GM18508 (cell line): ENCODE measurements at regions not wholly inside any gene's neighbourhood (a gene's known extent, or its start where the extent isn't known, plus 50 kb on each side); places are given as distances from the start of the nearest gene placed in this dataset.
A peak's percentile ranks its signal among the peaks of the same experiment; 100 is the strongest.

Experiments
- ATAC-seq: cut with Tn5 transposase; IDR thresholded peaks from one replicate; pipeline ENCODE4 v1.9.1; 2021; ENCODE audit warnings: moderate number of reproducible peaks; ENCODE audit not compliant: insufficient read depth, unreplicated experiment

DNA sequence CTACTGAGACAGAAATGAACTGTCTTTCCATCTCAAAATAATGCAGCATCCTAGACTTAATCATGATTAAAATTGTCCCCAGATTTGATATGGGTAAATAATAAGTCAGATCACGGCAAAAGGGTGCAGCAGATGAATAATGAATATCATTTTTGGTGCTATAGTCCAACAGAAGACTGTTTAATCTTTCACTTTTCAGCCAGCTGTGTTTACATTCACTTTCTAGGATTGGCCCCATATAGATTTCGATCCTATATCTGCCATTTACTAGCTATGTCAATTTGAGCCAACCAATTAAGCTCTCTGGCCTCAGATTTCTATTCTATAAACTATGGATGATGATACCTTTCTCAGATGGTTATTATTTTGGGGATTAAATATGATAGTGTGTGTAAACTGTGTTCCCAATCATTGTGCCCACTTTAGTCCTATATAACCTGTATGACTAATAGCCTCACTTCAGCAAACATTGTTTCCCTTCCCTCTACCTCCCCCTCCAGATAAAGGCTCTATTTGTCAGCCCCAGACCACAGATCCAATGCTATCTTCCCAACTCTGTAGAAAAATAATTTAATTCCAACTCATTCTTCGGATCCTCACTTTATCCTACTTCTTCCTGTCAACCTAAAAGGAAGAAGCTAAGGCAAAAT lies 53.6 kb upstream of the NT5E start:
- ATAC-seq: no peak

DNA sequence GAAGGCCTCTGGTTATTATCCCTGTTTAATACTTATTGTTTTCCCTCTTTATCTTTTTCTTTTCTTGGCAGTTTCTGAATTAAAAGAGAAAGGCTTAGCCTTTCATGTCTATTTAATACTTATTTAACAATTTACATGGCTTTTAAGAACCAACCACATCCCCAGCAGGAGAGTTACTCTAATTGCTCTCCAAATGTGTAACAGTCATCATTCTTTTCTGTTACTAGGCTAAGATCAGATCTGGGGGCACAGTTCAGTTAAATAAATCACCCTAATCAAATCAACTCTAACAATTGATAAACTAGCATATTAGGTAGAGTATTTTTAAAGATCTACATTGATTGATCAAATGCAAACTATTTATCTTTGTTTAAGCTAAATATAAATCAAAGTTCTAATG lies 54.1 kb upstream of the NT5E start:
- no peak for ATAC-seq

DNA sequence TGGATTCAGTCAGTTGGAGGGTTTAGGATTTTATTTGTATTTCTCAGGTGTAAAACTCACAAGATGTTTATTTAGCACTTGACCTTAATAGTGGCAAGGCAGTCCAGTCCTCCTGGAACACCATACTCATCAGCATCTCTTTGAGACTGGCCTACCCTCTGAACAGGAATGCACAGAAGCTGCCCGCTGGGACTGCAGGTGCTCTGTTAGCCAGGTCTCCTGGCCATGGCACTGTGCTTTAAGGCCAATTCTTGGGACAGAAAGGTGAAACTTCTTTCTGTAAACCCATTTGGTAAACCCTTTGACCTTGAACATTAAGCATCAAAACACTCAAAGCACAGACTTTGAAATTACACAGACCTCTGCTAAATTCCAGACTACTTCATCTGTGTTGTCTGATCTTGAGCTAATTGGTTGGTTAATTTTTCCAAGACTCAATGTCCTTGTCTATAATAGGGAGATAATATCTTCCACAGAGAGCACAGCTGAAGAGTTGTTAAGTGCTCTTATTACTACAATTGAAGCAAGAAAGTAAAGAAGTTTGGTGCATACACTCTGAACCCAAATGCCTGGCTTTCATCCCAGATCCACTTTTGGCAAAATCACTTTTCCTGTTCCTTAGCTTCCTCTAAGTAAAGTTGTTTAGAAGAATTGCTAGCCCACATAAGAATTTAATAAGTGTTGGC lies 54.9 kb upstream of the NT5E start:
- no peak for ATAC-seq

DNA sequence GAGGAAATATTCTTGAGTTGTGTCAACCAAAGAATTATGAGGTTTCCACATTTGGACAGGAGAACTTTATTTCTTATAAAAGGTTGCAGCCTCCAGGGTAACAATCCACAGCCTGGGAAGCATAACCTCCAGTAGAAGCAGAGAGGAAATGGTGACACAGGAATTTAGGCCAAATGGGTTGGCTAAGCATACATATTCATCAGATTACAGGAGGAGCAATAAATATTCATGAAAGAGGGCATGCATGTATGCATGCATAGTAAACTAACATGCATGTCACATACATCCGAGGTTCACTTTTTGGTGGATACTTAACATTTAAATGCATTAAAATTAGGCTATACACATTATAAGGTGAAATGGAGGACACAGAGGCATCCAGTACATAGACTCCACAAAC lies 55.7 kb upstream of the NT5E start:
- no peak for ATAC-seq

DNA sequence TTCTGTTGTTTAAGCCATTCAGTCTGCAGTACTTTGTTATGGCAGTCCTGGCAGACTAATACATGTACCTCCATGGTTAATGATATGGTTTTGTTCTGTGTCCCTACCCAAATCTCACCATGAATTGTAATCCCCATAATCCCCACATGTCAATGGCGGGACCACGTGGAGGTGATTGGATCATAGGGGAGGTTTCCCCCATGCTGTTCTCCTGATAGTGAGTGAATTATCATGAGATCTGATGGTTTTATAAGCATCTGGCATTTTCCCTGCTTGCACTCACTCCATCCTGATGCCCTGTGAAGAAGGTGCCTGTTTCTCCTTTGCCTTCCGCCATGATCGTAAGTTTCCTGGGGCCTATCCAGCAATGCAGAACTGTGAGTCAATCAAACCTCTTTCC lies 57.5 kb upstream of the NT5E start:
- no peak for ATAC-seq

DNA sequence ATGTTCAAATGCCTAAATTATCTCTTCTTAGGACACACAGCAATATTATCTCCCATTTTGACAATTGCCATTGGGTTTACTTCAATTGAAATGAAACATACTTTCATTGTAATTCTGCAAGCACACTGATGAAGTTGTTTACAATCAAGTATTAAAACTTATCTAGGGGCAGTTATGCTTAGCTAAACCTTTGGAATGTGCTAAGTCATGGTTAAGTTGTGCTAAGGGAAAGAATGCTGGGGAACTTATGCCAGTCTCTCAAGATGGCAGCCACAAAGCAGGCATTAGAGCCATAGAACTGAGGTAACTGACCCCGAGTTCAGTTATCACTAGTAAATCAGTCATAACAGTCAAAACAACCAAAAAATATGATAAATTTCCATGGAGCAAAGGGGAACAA lies 59.1 kb upstream of the NT5E start:
- ATAC-seq: no peak

DNA sequence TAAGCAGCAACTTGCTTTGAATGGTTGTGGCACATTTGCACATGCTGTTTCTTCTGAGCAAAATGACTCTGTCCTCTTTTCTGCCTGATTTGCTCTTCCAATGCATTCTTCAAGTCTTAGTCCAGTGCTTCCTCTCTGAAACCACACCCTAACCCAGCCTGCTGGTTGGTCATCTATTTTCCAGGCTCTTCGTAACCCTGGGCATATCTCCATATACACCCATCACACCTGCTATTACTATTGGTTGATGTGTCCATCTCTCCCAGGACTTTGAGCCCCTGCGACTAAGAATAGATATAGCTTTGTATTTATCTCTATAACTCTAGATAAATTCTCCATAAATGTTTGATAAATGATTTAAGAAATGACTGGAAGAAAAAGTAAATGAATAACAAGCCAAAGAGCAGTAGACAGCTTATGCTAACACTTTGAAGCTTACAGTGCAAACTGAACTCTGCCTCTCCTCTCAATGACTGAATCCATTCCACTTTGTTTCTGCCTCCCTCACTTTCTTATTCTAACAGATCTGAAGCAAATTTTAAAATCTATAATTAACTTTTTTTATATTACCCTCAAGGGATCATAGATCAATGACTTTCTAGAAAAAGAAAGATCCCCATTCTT lies 59.7 kb upstream of the NT5E start:
- no peak for ATAC-seq

DNA sequence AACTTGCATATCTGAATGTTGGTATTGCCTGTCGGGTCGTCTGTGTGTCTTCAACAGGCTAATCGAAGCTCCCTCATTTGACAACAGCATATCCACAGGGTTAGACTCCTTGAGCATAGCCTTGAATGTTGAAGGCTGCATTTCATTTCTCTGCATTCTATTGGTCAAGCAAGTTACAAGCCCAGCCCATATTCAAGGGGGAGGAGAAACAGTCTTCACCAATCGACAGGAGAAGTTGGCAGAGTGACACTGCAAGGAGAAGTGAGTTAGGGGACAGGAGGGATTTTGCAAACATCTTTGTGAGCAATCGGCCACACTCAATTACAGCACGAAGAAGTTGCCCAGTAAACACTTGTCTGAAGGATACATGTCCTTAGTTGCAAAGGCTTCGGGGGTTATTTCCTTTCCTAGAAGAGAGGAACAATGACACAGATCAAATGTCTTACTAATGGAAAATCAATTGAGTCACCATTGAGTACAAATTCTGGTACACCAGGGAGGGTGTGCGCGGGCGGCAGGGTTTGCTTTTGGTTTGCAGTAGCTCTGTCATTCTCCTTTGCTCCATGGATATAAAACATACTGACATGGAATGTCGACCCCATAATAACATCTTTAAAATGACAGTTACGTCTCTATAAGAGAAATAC lies 60.6 kb upstream of the NT5E start:
- ATAC-seq: no peak

DNA sequence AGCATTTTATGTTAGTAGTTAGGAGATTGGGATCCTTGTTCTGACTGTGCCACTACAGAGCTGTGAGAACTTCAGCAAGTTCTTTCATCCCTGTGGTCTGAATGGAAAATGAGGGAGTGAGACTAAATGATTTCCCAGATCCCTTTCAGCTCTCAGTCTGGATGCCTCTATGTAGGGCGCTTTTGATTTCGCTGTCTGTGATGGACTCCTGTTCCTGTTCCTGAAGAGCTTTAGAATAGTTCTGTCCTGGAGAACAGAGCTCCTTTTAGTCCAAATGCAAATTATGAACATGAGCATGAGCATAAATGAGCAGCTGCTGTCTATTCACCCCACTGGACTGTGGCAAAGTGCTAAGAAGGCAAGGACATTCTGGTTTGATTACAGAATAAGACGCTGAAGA lies 61.4 kb upstream of the NT5E start:
- no peak for ATAC-seq

DNA sequence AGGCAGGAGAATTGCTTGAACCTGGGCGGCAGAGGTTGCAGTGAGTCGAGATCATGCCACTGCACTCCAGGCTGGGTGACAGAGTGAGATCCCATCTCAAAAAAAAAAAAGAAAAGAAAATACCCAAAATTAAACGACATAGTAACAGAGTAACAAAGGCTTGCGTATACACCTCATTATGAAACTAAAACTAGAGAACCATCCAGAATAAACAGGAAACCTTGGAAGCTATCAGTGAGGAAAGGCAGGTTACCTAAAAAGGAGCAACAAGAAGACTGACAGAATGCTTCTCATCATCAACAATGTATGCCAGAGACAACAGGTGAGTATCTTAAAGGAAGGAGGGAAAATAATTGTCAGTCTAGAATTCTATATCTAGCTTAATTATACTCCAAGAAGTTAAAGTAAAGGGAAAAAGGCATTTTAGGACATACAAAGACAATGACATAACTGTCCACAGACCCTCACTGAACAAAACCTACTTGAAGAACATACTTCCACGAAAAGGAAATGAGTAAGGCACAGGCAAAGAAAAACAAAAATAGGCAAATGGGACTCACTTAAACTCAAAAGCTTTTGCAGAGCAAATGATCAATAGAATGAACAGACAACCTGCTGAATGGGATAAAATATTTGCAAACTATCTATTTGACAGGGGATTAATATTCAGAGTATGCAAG lies 64.1 kb upstream of the NT5E start:
- no peak for ATAC-seq

DNA sequence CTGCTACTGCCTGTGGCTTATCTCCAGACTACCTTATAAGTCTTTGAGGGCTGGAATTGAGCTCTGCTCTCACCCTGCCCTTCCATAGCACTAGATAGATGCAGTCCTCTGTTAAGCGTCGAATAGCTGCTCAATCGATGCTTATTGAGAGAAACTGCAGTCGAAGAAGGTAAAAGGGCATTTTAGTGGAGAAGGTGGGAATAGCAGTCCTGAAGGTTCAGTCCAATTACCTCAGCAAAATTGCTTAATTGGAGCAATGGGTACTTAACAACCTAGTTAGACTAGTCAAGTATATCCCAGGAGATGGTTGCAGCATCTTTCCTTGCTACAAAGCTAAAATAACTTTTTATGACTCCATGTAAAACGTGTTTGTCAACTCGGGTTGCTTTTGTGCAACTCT lies 66.8 kb upstream of the NT5E start:
- no peak for ATAC-seq

DNA sequence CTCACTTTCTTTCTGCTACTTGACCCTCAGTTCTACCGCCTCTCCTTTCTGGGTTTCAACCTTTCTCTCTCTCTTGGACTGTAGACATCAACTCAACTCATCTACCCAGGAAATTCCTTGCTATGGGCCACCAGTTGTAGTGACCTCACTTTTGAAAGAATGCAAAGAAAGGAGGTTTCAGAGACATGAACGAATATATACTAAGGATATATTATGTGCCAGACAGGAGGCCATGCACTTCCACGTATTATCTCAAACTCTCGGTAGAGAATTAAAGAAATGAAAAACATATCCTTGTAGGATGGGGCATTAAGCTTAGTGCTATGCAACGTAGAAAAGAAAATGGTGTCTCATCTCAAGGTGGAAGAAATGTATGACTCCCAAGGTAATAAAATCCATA lies 67.3 kb upstream of the NT5E start:
- no peak for ATAC-seq

DNA sequence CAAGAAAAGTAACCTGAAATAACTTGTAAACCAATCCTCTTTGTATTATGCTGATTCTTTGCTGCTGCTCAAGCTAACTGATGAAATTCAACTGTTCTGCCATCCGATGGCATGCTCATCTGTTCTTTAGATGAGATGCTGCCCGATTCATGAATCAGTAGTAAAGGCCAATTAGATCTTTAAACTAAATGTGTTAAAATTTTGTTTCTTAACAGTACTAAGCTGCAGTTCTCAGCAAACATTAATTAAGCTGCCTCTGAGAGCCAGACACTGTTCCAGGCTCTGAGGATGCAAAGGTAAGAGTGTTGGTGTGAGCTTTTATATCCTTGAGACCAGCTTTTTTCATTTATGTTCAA lies 77.0 kb upstream of the NT5E start:
- ATAC-seq: no peak

DNA sequence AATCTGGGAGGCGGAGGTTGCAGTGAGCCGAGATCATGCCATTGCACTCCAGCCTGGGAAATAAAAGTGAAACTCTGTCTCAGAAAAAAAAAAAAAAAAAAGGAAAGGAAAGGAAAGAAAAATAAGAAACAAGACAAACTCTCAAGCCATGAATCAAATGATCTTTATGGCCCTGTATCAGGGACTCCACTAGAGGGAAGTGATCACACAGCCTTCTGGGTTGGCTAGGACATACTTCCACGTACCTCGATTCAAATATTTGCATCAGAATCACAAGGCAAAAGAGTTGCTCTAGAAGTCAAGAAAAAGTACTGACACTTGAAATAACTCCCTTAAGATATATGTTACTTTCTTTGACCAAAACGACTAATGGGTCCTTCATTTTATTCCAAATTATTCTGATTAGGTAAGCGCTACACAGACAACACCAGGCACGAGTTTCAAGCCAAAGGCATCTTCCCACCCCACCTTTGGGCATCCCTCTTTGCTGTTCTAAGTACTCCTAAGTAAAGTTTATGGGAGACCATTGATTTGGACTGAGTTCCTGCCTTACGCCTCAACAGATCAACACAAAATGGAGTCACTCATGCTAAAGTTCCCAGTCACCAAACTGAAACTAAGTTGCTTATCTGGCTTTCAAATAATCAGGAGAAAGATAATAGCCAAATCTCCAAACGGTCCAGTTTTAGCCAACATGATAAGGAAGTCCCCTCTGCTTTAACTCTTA lies 77.5 kb upstream of the NT5E start:
- ATAC-seq: no peak

DNA sequence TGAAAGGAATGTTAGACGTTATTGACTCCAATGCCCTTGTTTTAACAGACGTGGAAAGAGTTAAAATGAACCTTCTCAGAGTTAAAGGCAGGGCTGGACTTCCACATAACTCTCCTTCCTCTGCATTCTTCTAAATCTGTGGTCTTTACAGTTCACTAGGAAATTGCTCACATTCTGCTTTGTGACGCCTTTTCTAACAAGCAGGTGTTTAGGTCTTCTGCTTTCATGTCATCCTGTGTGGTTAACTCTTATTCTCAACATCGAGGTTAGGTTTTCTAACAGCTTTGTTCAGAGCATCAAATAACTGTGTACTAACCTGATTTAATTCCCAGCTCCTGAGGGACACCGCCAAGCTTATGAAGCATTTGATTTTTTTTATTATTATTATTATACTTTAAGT lies 81.3 kb upstream of the NT5E start:
- no peak for ATAC-seq

DNA sequence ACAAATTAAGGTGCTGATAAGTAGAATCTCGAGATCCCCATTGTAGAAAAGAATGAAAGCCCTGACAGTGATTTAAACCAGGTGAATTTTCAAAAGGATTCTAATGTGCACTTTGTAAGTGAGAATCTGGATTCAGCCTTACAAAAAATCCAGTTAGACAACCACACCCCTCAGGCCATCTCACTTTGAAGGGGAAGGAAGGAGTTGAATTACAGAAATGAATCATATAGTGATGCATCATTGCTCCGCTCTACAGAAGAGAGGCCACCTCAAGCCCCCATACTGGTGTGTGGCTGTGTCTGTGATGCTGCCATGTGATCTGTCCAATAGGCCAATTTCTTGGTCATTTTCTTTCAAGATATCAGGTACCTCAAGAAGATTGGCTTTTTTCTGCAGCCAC lies 85.5 kb upstream of the NT5E start:
- peak; percentile 76 for ATAC-seq

DNA sequence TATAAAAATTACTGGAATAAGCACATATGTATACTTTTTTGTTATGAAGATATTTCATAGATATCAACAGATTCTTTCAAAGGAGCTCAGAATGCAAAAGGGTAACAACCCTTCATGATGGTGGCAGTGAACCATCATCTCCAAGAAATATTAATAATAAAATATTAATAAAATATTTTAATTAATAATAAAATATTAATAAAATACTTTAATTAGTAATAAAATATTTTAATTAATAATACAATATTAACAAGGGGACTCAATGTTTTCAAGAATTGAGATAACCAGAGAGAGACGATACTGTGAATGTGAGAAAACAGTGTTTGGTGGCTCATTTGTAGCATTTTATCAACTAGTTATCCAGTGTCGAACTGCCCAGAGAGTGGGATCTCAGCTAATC lies 86.0 kb upstream of the NT5E start:
- ATAC-seq: no peak

DNA sequence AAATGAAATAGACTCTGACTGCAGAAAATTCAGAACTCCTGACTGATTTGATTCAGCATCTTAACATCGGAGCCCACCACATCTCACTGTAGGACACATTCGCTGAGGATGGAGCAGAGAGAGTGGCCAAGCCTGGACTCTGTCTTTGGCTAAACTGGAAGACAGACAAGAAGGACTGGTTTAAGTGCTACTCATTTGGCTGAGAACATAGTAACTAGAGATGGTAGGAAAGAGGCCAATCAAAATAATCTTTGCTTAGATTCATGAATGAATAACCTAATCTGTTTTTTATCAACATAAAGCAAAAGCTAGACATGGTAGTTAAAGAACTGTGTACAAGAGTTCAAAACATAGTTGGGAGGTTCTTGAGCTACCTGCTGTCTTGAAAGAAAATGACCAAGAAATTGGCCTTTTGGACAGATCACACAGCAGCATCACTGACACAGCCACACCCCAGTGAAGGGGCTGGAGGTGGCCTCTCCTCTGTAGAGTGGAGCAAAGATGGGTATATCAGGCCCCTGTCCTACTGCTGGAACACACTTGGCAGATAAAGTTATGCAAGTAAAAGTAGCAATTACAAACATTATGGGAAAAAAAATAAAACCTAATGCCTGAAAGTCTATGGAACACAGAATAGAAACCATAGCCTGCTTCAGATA lies 87.1 kb upstream of the NT5E start:
- no peak for ATAC-seq

DNA sequence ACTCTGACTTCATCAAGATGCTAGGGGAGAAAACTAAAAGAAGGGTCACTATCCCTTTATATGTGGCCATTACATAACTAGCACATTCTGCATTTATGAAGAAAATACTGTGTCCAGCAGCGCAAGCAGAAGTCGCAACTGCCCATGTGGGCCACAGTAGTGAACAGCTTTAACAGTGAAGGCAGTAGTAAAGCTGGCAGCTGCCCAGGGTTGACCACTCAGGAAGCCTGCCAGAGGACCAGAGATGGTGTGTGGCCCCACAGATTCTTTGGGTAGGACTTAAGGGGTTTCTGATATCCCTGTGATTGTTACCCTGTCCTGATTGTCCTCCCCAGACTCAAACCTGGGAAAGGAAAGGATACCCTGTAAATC lies 88.3 kb upstream of the NT5E start:
- no peak for ATAC-seq
